ENCODE measurements at regions not wholly inside any gene's neighbourhood (a gene's known extent, or its start where the extent isn't known, plus 50 kb on each side); places are given as distances from the start of the nearest gene placed in this dataset.

DNA sequence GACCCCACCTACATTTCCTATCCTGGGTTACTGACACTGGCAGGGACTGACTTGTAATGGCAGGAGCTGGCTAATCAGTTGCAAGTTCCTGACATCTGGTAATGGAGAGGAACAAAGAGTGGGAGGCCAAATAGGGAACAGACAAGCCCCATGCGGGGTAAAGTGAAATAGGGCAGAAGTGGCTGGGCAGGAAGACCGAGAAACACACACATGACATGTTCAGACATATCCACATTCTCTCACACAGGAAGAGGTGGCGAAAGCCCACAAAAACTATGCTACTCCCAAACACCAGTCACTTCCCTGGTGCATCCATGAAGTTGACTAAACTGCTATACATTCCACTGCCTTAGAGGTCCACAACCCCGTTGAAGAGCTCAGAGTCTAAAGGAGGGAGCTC, 394.1 kb upstream of the TBL1XR1 start:
- Histone ChIP-seq H3K9me3 (peaks cover 0 to 6% (median 0%) of the 10 kb centered on the region in 12 donors), H3K4me1 (peaks cover 0 to 63% (median 3%) of the 10 kb centered on the region in 12 donors), H3K27ac (peak overlapping the region in 6 of 12 donors; percentile 16 to 85 (median 44)), H3K36me3 (no peaks in the 10 kb centered on the region), H3K27me3 (no peaks in the 10 kb centered on the region), H3K4me3 (no peak overlapping the region)
- 61 to 86% (median 68%) methylated on average over 4 of the region's 4 CpGs for WGBS, 4 donors
- peak in 2 of 5 donors; percentile 35 to 40 for DNase-seq
- peak; percentile 36 to 75 (median 56) for ATAC-seq
- TF ChIP-seq POLR2A (IDR thresholded peaks at IDR 0.05) (no peak), CTCF (IDR thresholded peaks at IDR 0.05) (no peak)
- intact Hi-C loops (cut with DNase I) = loop anchor here in 2 of 10 donors (5.0 to 10.0 kb wide), 3 partner anchors 64 to 397 kb away; partner anchors contain the start of gene TBL1XR1 (in 1 of the 2)

DNA sequence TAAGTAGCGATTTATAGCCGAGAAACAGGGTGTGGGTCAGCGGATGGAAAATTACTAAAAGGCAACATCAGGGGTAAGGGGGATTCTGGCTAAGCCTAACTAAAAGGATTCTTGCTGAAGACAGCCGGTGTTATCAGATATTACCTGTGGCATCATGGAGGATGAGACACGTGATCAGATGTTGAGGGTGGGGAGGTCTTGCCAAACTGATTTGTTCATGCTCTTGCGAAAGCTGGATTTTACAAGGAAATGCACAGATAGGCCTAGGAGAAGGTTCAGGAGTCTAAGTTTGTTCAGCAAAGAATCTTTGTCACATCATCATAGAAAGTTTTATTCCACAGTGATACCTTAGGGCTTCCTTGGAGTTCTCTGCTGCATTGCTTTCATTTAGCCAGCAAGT, 396.8 kb upstream of the TBL1XR1 start:
- no peak overlapping the region for H3K4me3 ChIP-seq
- peaks cover 3 to 89% (median 29%) of the 10 kb centered on the region in 12 donors for H3K4me1 ChIP-seq
- H3K36me3 ChIP-seq = no peaks in the 10 kb centered on the region
- TF ChIP-seq CTCF (IDR thresholded peaks at IDR 0.05) (no peak), POLR2A (IDR thresholded peaks at IDR 0.05) (no peak)
- 94 to 97% (median 97%) methylated on average over 6 of the region's 6 CpGs for WGBS, 4 donors
- no peaks in the 10 kb centered on the region for H3K27me3 ChIP-seq
- DNase-seq = no peak
- intact Hi-C loops (cut with DNase I) = loop anchor here in 2 of 10 donors (5.0 to 10.0 kb wide), 3 partner anchors 67 to 399 kb away; partner anchors contain the start of gene TBL1XR1 (in 1 of the 2)
- peak overlapping the region in 1 of 12 donors; percentile 44 for H3K27ac ChIP-seq
- H3K9me3 ChIP-seq = no peaks in the 10 kb centered on the region
- no peak for ATAC-seq

DNA sequence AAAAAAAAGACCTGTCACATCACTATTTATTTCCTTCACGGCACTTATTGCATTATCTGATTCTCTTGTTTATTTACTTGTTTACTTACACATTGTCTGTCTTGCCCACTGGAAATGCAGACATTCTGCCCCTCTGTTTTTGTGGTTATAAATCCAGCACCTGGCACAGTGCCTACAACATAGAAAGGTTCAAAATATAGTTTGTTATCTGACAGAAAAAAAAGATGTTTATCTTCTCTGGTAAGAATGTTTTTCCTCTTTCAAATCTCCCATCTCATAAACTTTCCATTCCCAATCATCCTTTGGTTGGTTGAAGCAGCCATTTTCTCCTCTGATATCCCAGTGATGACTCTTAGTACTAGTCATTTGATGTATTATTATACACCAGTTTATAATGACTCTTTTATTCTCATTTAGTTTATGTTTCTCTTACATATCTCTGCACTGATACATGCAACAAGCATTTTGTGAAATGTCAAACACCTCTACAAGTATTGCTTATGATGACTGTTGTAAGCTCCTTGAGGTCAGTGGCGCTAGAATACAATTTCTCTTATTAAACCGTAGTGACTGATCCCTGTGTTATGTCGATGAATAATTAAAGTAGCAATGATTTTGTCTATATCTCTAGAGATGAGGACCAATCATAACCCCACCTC, 398.4 kb upstream of the TBL1XR1 start:
- no peak overlapping the region for H3K4me3 ChIP-seq
- no peak for ATAC-seq
- H3K27ac ChIP-seq = peak overlapping the region in 1 of 12 donors; percentile 77
- H3K4me1 ChIP-seq = peaks cover 3 to 88% (median 29%) of the 10 kb centered on the region in 12 donors
- H3K36me3 ChIP-seq = no peaks in the 10 kb centered on the region
- 91 to 96% (median 93%) methylated on average over 4 of the region's 4 CpGs for WGBS, 4 donors
- TF ChIP-seq POLR2A (IDR thresholded peaks at IDR 0.05) (no peak), CTCF (IDR thresholded peaks at IDR 0.05) (no peak)
- H3K27me3 ChIP-seq = no peaks in the 10 kb centered on the region
- DNase-seq = no peak
- intact Hi-C loops (cut with DNase I) = loop anchor here in 2 of 10 donors (10.0 kb wide), 2 partner anchors 231 to 401 kb away; partner anchors contain the start of gene TBL1XR1 (in 1 of the 2)
- H3K9me3 ChIP-seq = no peaks in the 10 kb centered on the region

GRCh38 chr3:177596248-177596815, 399.1 kb upstream of the TBL1XR1 start:
- H3K27ac ChIP-seq = peak overlapping the region in 7 of 12 donors; percentile 42 to 78 (median 66)
- intact Hi-C loops (cut with DNase I) = loop anchor here in 2 of 10 donors (10.0 kb wide), 2 partner anchors 232 to 402 kb away; partner anchors contain the start of gene TBL1XR1 (in 1 of the 2)
- 64 to 71% (median 67%) methylated on average over 3 of the region's 3 CpGs for WGBS, 4 donors

More at GRCh38 chr3:177596248-177596815, 399.1 kb upstream of the TBL1XR1 start:
- DNase-seq = no peak
- ATAC-seq = no peak
- H3K9me3 ChIP-seq = no peaks in the 10 kb centered on the region
- no peaks in the 10 kb centered on the region for H3K36me3 ChIP-seq
- peaks cover 3 to 88% (median 29%) of the 10 kb centered on the region in 12 donors for H3K4me1 ChIP-seq
- H3K4me3 ChIP-seq = no peak overlapping the region
- H3K27me3 ChIP-seq = no peaks in the 10 kb centered on the region
- no peak for TF ChIP-seq POLR2A (IDR thresholded peaks at IDR 0.05)
- no peak for TF ChIP-seq CTCF (IDR thresholded peaks at IDR 0.05)

All from heart left ventricle (tissue), 16 donors.